Left colon (tissue), 2 donors: ENCODE measurements at regions not wholly inside any gene's neighbourhood (a gene's known extent, or its start where the extent isn't known, plus 50 kb on each side); places are given as distances from the start of the nearest gene placed in this dataset.

Source experiments
- ATAC-seq: fragments of 200-7000 bp; cut with Tn5 transposase; one replicate; pipeline ENCODE4 v1.9.1; 2020; ENCODE audit warnings: mild to moderate bottlenecking, moderate library complexity
- DNase-seq, 2 donors: peaks; one replicate each; pipeline ENCODE4 v3.0.0-alpha.2; 2020
- intact Hi-C, 2 donors: fragments of 100-400 bp; cut with DNase I in 1 of 2; cut with micrococcal nuclease in 1 of 2; formaldehyde crosslinking; loops; one replicate each; pipeline versions ENCODE4 v1.11.2 to v1.14.0; 2022; cut with DNase I, micrococcal nuclease
- donor health status: DM: no; HTN: no; CAD: no.
- donor health status: DM: yes; HTN: yes; CAD: no.

GRCh38 chr12:97246368-97246767, 216.2 kb upstream of the RMST start:
- DNase-seq = no peak
- intact Hi-C loops = no loop called here

GRCh38 chr12:97250483-97250882, 212.1 kb upstream of the RMST start:
- no peak for DNase-seq
- intact Hi-C loops = no loop called here
- ATAC-seq = no peak

More at GRCh38 chr12:97246368-97246767, 216.2 kb upstream of the RMST start:
- no peak for ATAC-seq

GRCh38 chr12:97257726-97258125, 204.9 kb upstream of the RMST start:
- no peak for ATAC-seq
- DNase-seq = no peak
- intact Hi-C loops = no loop called here

GRCh38 chr12:97259098-97259497, 203.5 kb upstream of the RMST start:
- no peak for ATAC-seq
- DNase-seq = no peak
- intact Hi-C loops = no loop called here

GRCh38 chr12:97260786-97261185, 201.8 kb upstream of the RMST start:
- intact Hi-C loops = no loop called here
- DNase-seq = no peak
- no peak for ATAC-seq

- no peak for ATAC-seq
Measured at GRCh38 chr12:97267166-97267565, 195.4 kb upstream of the RMST start.

DNA sequence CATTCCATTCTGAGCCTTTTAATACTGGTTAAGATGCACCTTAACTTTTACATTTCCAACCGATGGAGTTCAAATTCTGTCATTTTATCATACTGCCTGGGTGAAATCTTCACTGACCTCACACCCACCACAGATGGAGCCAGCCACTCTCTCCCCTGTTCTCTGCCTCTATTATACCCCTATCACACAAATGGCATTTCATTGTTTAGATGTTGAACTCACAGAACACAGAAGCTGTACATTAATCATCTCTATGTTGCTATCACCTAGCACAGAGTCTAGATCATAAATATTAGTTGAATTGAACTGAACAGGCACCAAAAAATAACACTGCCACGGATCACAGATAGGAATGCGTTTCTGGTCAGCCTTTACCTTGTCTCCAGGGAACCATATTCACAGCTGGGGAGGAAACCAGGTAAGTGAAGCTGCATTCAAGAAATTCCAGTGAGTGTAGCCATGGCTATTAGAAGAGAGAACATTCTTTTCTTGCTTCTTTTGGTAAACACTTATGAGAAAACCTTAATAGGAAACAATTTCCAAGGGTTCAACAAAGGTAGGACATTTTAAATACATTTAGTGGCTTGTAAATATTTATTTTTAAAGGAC, 194.9 kb upstream of the RMST start:
- DNase-seq (no peak), ATAC-seq (no peak)
- intact Hi-C loops = no loop called here

More at GRCh38 chr12:97267166-97267565, 195.4 kb upstream of the RMST start:
- intact Hi-C loops = no loop called here
- no peak for DNase-seq

GRCh38 chr12:97272471-97272870, 190.1 kb upstream of the RMST start:
- no peak for ATAC-seq
- no peak for DNase-seq
- intact Hi-C loops = no loop called here

GRCh38 chr12:97274386-97274785, 188.2 kb upstream of the RMST start:
- DNase-seq = no peak
- no peak for ATAC-seq
- intact Hi-C loops = no loop called here

- intact Hi-C loops = no loop called here
- no peak for ATAC-seq
- no peak for DNase-seq
Measured at GRCh38 chr12:97275256-97275655, 187.3 kb upstream of the RMST start.

- ATAC-seq (no peak), DNase-seq (no peak)
- intact Hi-C loops = no loop called here
Measured at GRCh38 chr12:97275728-97276590, 186.6 kb upstream of the RMST start.

- intact Hi-C loops = no loop called here
- DNase-seq = no peak
- no peak for ATAC-seq
Measured at GRCh38 chr12:97276661-97277429, 185.8 kb upstream of the RMST start.

DNA sequence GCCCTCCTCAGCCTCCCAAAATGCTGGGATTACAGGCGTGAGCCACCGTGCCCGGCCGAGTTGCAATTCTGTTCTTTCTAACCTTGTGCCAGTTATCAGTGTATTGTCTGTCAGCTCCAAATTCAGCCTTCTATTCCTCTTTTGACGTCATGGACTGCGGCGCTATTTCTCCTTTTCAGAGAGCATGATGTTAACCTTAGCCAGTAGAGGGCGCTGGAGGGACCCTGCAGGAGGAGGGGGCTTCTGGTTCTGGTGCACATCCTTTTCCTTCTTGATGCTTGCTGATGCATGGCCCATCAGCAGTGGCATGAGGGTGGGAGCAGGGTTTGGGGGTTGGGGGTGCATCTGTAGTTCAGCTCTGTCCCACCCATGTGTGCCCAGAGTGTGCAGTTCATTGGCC, 179.3 kb upstream of the RMST start:
- DNase-seq (no peak), ATAC-seq (no peak)
- intact Hi-C loops = no loop called here

DNA sequence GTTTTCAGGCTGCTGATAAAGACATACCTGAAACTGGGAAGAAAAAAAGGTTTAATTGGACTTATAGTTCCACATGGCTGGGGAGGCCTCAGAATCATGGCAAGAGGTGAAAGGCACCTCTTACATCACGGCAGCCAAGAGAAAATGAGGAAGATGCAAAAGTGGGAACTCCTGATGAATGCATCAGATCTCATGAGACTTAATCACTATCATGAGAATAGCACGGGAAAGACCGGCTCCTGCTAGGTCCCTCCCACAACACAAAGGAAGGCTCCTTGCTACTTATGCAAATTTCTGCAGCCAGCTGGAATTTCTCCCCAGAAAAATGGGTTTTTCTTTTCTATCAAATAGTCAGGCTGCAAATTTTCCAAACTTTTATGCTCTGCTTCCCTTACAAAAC, 174.1 kb upstream of the RMST start:
- ATAC-seq (no peak), DNase-seq (no peak)
- intact Hi-C loops = no loop called here

DNA sequence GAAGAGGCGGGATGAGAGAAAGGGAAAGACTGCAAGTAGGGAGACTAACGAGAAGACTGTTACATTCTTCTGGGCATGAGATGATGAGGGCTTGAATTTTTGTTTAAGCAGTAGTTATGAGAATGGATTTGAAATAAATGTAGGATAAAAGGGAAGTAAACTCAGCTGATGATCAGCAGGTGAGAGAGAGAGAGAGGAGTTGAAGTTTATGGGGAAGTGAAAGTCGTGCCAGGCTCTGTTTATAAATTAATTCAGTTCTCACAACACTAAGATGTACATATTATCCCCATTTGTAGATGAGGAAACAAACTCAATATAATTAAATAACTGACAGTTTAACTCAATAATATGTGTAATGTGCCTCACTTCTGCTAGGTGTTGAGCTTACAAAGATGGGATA, 170.0 kb upstream of the RMST start:
- no peak for DNase-seq
- intact Hi-C loops = no loop called here
- ATAC-seq = no peak

- intact Hi-C loops = no loop called here
- DNase-seq = no peak
- ATAC-seq = no peak
Measured at GRCh38 chr12:97293541-97293940, 169.1 kb upstream of the RMST start.

DNA sequence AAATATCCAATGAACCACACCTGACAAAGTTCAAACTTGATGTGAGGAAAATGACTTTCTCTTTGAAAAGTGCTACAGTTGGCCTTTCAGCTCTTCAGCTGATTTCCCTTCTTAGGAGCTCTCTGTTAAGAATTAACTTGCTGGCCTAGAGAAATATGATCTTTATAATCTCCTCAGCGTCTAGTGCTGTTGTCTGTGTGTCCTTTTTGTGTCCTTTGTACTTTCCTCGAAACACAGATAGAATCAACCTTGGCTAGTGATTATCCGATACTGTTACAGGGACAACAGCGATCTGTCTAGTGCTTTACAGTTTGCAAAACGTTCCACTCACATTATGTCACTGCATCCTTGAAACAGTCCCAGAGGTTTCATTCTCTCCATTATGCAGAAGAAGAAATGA, 162.8 kb upstream of the RMST start:
- intact Hi-C loops = no loop called here
- DNase-seq (no peak), ATAC-seq (no peak)

- ATAC-seq (no peak), DNase-seq (no peak)
- intact Hi-C loops = no loop called here
Measured at GRCh38 chr12:97300431-97300830, 162.2 kb upstream of the RMST start.

- intact Hi-C loops = no loop called here
- DNase-seq = no peak
Measured at GRCh38 chr12:97300891-97301290, 161.7 kb upstream of the RMST start.

GRCh38 chr12:97301576-97301975, 161.0 kb upstream of the RMST start:
- ATAC-seq (no peak), DNase-seq (no peak)
- intact Hi-C loops = no loop called here

More at GRCh38 chr12:97300891-97301290, 161.7 kb upstream of the RMST start:
- no peak for ATAC-seq
